HG02870 (cell line): ENCODE measurements at regions not wholly inside any gene's neighbourhood (a gene's known extent, or its start where the extent isn't known, plus 50 kb on each side); places are given as distances from the start of the nearest gene placed in this dataset.
"Not testable (repeated sequence)": the region's sequence is repeated elsewhere in the genome, so short reads cannot be mapped to it uniquely, and the experiment has no call there.

Experiments used
- ATAC-seq: cut with Tn5 transposase; IDR thresholded peaks from one replicate; pipeline ENCODE4 v1.9.1; 2021; ENCODE audit warnings: mild to moderate bottlenecking, moderate library complexity; ENCODE audit not compliant: unreplicated experiment

- no peak for ATAC-seq
Measured at GRCh38 chr14:85038526-85039352, 491.2 kb upstream of the FLRT2 start.

- no peak for ATAC-seq
Measured at GRCh38 chr14:85039353-85039626, 490.7 kb upstream of the FLRT2 start.

GRCh38 chr14:85040046-85040685, 489.8 kb upstream of the FLRT2 start:
- no peak for ATAC-seq

- ATAC-seq = no peak
Measured at GRCh38 chr14:85041618-85042017, 488.3 kb upstream of the FLRT2 start.

GRCh38 chr14:85042301-85042700, 487.6 kb upstream of the FLRT2 start:
- ATAC-seq = no peak

GRCh38 chr14:85050180-85050579, 479.8 kb upstream of the FLRT2 start:
- ATAC-seq = no peak

- ATAC-seq = no peak
Measured at GRCh38 chr14:85052646-85053045, 477.3 kb upstream of the FLRT2 start.

- no peak for ATAC-seq
Measured at GRCh38 chr14:85054178-85054577, 475.8 kb upstream of the FLRT2 start.

GRCh38 chr14:85056267-85056666, 473.7 kb upstream of the FLRT2 start:
- ATAC-seq = no peak

- no peak for ATAC-seq
Measured at GRCh38 chr14:85057221-85057620, 472.7 kb upstream of the FLRT2 start.

- ATAC-seq = no peak
Measured at GRCh38 chr14:85058150-85058549, 471.8 kb upstream of the FLRT2 start.

GRCh38 chr14:85060121-85060520, 469.8 kb upstream of the FLRT2 start:
- ATAC-seq = no peak

- no peak for ATAC-seq
Measured at GRCh38 chr14:85061256-85061655, 468.7 kb upstream of the FLRT2 start.

GRCh38 chr14:85063747-85064146, 466.2 kb upstream of the FLRT2 start:
- ATAC-seq = no peak

GRCh38 chr14:85071447-85071846, 458.5 kb upstream of the FLRT2 start:
- no peak for ATAC-seq

GRCh38 chr14:85074955-85075354, 455.0 kb upstream of the FLRT2 start:
- no peak for ATAC-seq

- ATAC-seq = no peak
Measured at GRCh38 chr14:85075694-85076476, 454.1 kb upstream of the FLRT2 start.

- not testable (repeated sequence) for ATAC-seq
Measured at GRCh38 chr14:85077716-85078115, 452.2 kb upstream of the FLRT2 start.

- ATAC-seq = no peak
Measured at GRCh38 chr14:85079842-85080730, 449.9 kb upstream of the FLRT2 start.

GRCh38 chr14:85084344-85084743, 445.6 kb upstream of the FLRT2 start:
- no peak for ATAC-seq

- no peak for ATAC-seq
Measured at GRCh38 chr14:85085981-85086380, 444.0 kb upstream of the FLRT2 start.
